Stimulated activated CD8-positive, alpha-beta memory T cell treated with anti-CD3 and anti-CD28 coated beads, Interleukin-4, amount 100 ng/mL, for 48 hours (primary cell): ENCODE measurements at regions not wholly inside any gene's neighbourhood (a gene's known extent, or its start where the extent isn't known, plus 50 kb on each side); places are given as distances from the start of the nearest gene placed in this dataset.

ENCODE experiments used
- DNase-seq: peaks from one replicate; pipeline ENCODE4 v3.0.0-alpha.2; 2020

DNA sequence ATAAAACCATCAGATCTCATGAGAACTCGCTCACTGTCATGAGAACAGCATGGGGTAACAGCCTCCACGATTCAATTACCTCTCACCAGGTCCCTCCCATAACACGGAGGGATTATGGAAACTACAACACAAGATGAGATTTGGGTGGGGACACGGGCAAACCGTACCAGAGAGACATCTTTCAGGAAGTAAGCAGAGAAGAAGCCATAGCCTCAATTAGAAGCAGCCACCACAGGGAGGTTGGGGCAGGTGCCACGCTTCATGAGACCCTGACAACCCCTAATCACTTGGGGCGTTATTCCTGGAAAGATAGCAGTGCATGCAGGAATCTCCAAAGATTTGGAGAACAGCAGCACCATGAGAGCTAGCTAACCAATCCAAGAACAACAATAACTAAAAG lies 52.9 kb upstream of the SIRPG start:
- no peak for DNase-seq

DNA sequence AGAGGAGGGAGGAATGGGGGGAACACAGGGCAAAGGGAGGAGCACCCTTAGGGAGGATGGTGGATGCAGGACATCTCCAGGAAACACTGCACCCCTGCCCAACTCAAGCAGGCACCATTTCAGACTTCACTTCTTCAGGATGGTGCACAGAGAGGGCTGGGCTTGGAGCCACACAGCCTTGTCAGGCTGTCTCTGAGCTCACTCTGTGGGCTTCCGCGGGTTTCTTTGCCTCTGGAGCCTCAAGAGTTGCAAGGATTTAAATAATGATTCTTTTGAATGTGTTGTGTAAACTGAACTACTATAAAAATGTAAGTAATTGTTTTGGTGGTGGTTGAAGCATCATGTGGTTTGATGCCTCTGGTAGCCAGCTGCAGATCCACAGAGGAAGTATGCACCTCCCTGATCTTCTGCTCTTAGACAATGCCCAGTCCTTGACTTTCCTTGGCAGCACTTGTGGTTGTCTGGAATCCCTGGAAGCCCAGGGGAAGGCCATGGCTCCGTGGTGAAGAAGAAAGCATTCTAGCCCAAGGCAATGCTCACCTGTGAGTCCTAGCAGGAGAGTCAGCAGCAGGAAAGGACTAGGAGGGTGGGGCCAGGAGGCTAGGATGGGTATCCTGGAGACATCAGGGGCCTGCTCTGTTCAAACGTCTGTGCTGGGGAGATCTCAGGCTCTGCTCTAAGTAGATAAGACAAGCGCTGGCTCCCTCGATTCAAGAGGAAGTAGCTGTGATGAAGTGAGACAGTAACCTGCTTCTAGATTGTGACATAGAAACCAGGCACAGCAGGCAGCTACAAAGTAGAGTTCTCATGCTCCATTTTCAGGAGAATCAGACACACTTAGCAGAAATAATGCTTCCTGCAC lies 50.2 kb upstream of the SIRPG start:
- DNase-seq, result no peak
